ENCODE measurements at regions not wholly inside any gene's neighbourhood (a gene's known extent, or its start where the extent isn't known, plus 50 kb on each side); places are given as distances from the start of the nearest gene placed in this dataset.

DNA sequence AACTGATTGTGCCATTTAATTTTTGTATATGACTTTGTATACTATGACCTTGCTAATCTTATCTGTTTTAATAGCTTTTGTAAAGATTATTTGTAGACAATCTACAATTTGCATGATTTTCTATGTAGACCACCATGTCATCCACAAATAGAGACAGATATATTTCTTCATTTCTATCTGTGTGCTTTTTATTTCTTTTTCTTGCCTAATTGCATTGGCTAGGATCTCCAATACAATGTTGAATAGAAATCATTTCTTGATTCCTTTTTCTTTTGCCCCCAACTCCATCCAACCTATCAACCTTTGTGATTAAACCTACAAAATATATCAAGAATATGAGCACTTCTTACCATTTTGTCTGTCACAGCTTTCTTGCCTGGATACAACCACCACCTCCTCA lies 232.6 kb upstream of the POU3F1 start:
- TF ChIP-seq, protein P1, sequence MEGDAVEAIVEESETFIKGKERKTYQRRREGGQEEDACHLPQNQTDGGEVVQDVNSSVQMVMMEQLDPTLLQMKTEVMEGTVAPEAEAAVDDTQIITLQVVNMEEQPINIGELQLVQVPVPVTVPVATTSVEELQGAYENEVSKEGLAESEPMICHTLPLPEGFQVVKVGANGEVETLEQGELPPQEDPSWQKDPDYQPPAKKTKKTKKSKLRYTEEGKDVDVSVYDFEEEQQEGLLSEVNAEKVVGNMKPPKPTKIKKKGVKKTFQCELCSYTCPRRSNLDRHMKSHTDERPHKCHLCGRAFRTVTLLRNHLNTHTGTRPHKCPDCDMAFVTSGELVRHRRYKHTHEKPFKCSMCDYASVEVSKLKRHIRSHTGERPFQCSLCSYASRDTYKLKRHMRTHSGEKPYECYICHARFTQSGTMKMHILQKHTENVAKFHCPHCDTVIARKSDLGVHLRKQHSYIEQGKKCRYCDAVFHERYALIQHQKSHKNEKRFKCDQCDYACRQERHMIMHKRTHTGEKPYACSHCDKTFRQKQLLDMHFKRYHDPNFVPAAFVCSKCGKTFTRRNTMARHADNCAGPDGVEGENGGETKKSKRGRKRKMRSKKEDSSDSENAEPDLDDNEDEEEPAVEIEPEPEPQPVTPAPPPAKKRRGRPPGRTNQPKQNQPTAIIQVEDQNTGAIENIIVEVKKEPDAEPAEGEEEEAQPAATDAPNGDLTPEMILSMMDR (conservative IDR thresholded peaks at IDR 0.05): no peak
- no peak overlapping the region for H2BK5ac ChIP-seq (ENCODE audit: insufficient read length, low read length)
- no peak overlapping the region for H3K56ac ChIP-seq (ENCODE audit: insufficient read length, low read depth, low read length)
- no peak overlapping the region for H2AFZ ChIP-seq (ENCODE audit: low read length)
- H3K14ac ChIP-seq (ENCODE audit: insufficient read depth, low read length): no peak overlapping the region
- H3K23ac ChIP-seq (ENCODE audit: insufficient read length, low read depth, low read length): no peak overlapping the region
- no peak overlapping the region for H3K27ac Mint-ChIP-seq
- no peak for DNase-seq
- H3K4me1 Mint-ChIP-seq: peaks cover 12 to 13% of the 10 kb centered on the region in 2 experiments
- H4K5ac ChIP-seq (ENCODE audit: insufficient read length, low read depth, low read length): no peak overlapping the region
- no peaks in the 10 kb centered on the region for H3K9me3 ChIP-seq (ENCODE audit: control insufficient read depth, low read depth, low read length)
- H3K27ac ChIP-seq (ENCODE audit: insufficient read length, low read depth, low read length): no peak overlapping the region
- peaks cover 9% of the 10 kb centered on the region for H3K27me3 Mint-ChIP-seq (ENCODE audit: low read depth)
- no peak overlapping the region for H3K9ac ChIP-seq (ENCODE audit: extremely low read depth, insufficient read length, low read length)
- no peak overlapping the region for H2BK120ac ChIP-seq (ENCODE audit: low read depth, low read length, poor library complexity, severe bottlenecking)
- no peak overlapping the region for H3K4me3 Mint-ChIP-seq
- H3K4ac ChIP-seq (ENCODE audit: low read depth, low read length): no peak overlapping the region
- H3K23me2 ChIP-seq (ENCODE audit: insufficient read length, low read depth, low read length, poor library complexity, severe bottlenecking): no peaks in the 10 kb centered on the region
- no peak overlapping the region for H4K8ac ChIP-seq (replicated peaks; ENCODE audit: insufficient read length, low read depth, low read length)
- H3K9me3 Mint-ChIP-seq: peaks cover 31 to 41% of the 10 kb centered on the region in 2 experiments
- peaks cover 21 to 34% (median 34%) of the 10 kb centered on the region in 3 experiments for H3K36me3 Mint-ChIP-seq (ENCODE audit: insufficient read depth in 1 of 3, low read depth in 3 of 3)
- H3K79me2 ChIP-seq (ENCODE audit: insufficient read depth, low read length): no peaks in the 10 kb centered on the region
- H2BK15ac ChIP-seq (ENCODE audit: low read depth, low read length): no peak overlapping the region
- no peak overlapping the region for H2BK20ac ChIP-seq (ENCODE audit: low read depth, low read length, poor library complexity, severe bottlenecking)
- no peak overlapping the region for H3K4me2 ChIP-seq (ENCODE audit: insufficient read depth, insufficient read length, low read length)
- H3K27me3 ChIP-seq (ENCODE audit: insufficient read depth, low read length): no peaks in the 10 kb centered on the region
- no peak overlapping the region for H3K18ac ChIP-seq (ENCODE audit: insufficient read length, low read depth, low read length)
- no peaks in the 10 kb centered on the region for H4K20me1 ChIP-seq (ENCODE audit: control insufficient read depth, insufficient read depth, insufficient read length)
- no peak overlapping the region for H4K91ac ChIP-seq (ENCODE audit: insufficient read length, low read depth, low read length)
- H2AK5ac ChIP-seq (ENCODE audit: insufficient read length, low read length): no peak overlapping the region
- H3K4me1 ChIP-seq (ENCODE audit: insufficient read depth, low read length): no peaks in the 10 kb centered on the region
- H2BK12ac ChIP-seq (ENCODE audit: insufficient read length, low read depth, low read length): no peak overlapping the region
- H3T11ph ChIP-seq (ENCODE audit: low read length): no peak overlapping the region
- H3K79me1 ChIP-seq (ENCODE audit: insufficient read depth, low read depth, low read length, poor library complexity, severe bottlenecking): no peaks in the 10 kb centered on the region

Data from H9 (cell line).